ENCODE measurements at regions not wholly inside any gene's neighbourhood (a gene's known extent, or its start where the extent isn't known, plus 50 kb on each side); places are given as distances from the start of the nearest gene placed in this dataset.

GRCh38 chr11:45369313-45369712 lies 83.2 kb upstream of the SYT13 start:
- no peak for TF ChIP-seq CTCF (IDR thresholded peaks at IDR 0.05)
- no peak for TF ChIP-seq POLR2A (IDR thresholded peaks at IDR 0.05)
